Activated naive CD4-positive, alpha-beta T cell treated with anti-CD3 and anti-CD28 coated beads, Interleukin-2, amount 10 ng/mL, durations not matched to agents 7 days and 5 days (primary cell): ENCODE measurements at regions not wholly inside any gene's neighbourhood (a gene's known extent, or its start where the extent isn't known, plus 50 kb on each side); places are given as distances from the start of the nearest gene placed in this dataset.
"Not testable (repeated sequence)": the region's sequence is repeated elsewhere in the genome, so short reads cannot be mapped to it uniquely, and the experiment has no call there.

ENCODE experiments used
- CTCF ChIA-PET: fragments of 350-600 bp; sonication (Branson Sonifier 250); formaldehyde crosslinking; loops from one replicate; lab custom pipeline; 2021; ENCODE audit warnings: antibody characterized with exemption; lab: Charles Lee
- DNase-seq: peaks from one replicate; pipeline ENCODE4 v3.0.0-alpha.2; 2020
- H3K27ac Mint-ChIP-seq: one replicate; pipeline ENCODE4 v1.8.0; 2021; ENCODE audit warnings: mild to moderate bottlenecking, moderate library complexity, mixed read lengths
- H3K27me3 Mint-ChIP-seq: one replicate; pipeline ENCODE4 v1.8.0; 2021; ENCODE audit warnings: mild to moderate bottlenecking, mixed read lengths
- H3K36me3 Mint-ChIP-seq: one replicate; pipeline ENCODE4 v1.8.0; 2021; ENCODE audit warnings: mixed read lengths
- H3K4me1 Mint-ChIP-seq: one replicate; pipeline ENCODE4 v1.8.0; 2021; ENCODE audit warnings: mixed read lengths
- H3K4me3 Mint-ChIP-seq: one replicate; pipeline ENCODE4 v1.8.0; 2021; ENCODE audit warnings: mild to moderate bottlenecking, moderate library complexity, mixed read lengths
- H3K9me3 Mint-ChIP-seq: one replicate; pipeline ENCODE4 v1.8.0; 2021; ENCODE audit warnings: mixed read lengths

GRCh38 chr1:238777551-238777950, 608.8 kb upstream of the CHRM3 start:
- no peaks in the 10 kb centered on the region for H3K4me1 Mint-ChIP-seq
- no peak overlapping the region for H3K27ac Mint-ChIP-seq
- H3K4me3 Mint-ChIP-seq, result no peak overlapping the region
- CTCF ChIA-PET, result no interaction called here
- H3K36me3 Mint-ChIP-seq, result no peaks in the 10 kb centered on the region
- peaks cover 16% of the 10 kb centered on the region for H3K9me3 Mint-ChIP-seq
- no peaks in the 10 kb centered on the region for H3K27me3 Mint-ChIP-seq
- DNase-seq, result no peak

GRCh38 chr1:238776126-238776525, 610.2 kb upstream of the CHRM3 start:
- CTCF ChIA-PET, result no interaction called here
- Mint-ChIP-seq H3K4me1 (no peaks in the 10 kb centered on the region), H3K9me3 (peaks cover 14% of the 10 kb centered on the region), H3K4me3 (no peak overlapping the region), H3K27me3 (no peaks in the 10 kb centered on the region), H3K36me3 (no peaks in the 10 kb centered on the region), H3K27ac (no peak overlapping the region)
- DNase-seq, result no peak

GRCh38 chr1:238772322-238772721, 614.0 kb upstream of the CHRM3 start:
- H3K27me3 Mint-ChIP-seq, result no peaks in the 10 kb centered on the region
- DNase-seq, result no peak
- H3K27ac Mint-ChIP-seq, result no peak overlapping the region
- no peak overlapping the region for H3K4me3 Mint-ChIP-seq
- no peaks in the 10 kb centered on the region for H3K36me3 Mint-ChIP-seq
- CTCF ChIA-PET, result no interaction called here
- no peaks in the 10 kb centered on the region for H3K4me1 Mint-ChIP-seq
- H3K9me3 Mint-ChIP-seq, result peaks cover 3% of the 10 kb centered on the region

GRCh38 chr1:238767321-238767720, 619.0 kb upstream of the CHRM3 start:
- H3K4me3 Mint-ChIP-seq, result no peak overlapping the region

GRCh38 chr1:238764779-238765178, 621.6 kb upstream of the CHRM3 start:
- Mint-ChIP-seq H3K27me3 (no peaks in the 10 kb centered on the region), H3K36me3 (no peaks in the 10 kb centered on the region), H3K4me1 (no peaks in the 10 kb centered on the region), H3K4me3 (no peak overlapping the region), H3K27ac (no peak overlapping the region), H3K9me3 (peaks cover 38% of the 10 kb centered on the region)
- no peak for DNase-seq
- CTCF ChIA-PET, result no interaction called here

More at GRCh38 chr1:238767321-238767720, 619.0 kb upstream of the CHRM3 start:
- CTCF ChIA-PET, result no interaction called here
- Mint-ChIP-seq H3K27me3 (no peaks in the 10 kb centered on the region), H3K36me3 (no peaks in the 10 kb centered on the region), H3K4me1 (no peaks in the 10 kb centered on the region), H3K9me3 (peaks cover 28% of the 10 kb centered on the region), H3K27ac (no peak overlapping the region)
- no peak for DNase-seq

- Mint-ChIP-seq H3K27me3 (no peaks in the 10 kb centered on the region), H3K27ac (no peak overlapping the region), H3K4me1 (no peaks in the 10 kb centered on the region), H3K9me3 (peaks cover 18% of the 10 kb centered on the region), H3K4me3 (no peak overlapping the region), H3K36me3 (no peaks in the 10 kb centered on the region)
- CTCF ChIA-PET, result no interaction called here
- no peak for DNase-seq
Observed at GRCh38 chr1:238753252-238753651, 633.1 kb upstream of the CHRM3 start.

- H3K27me3 Mint-ChIP-seq, result no peaks in the 10 kb centered on the region
- DNase-seq, result no peak
- peaks cover 22% of the 10 kb centered on the region for H3K9me3 Mint-ChIP-seq
- H3K27ac Mint-ChIP-seq, result no peak overlapping the region
- no peaks in the 10 kb centered on the region for H3K4me1 Mint-ChIP-seq
- no peak overlapping the region for H3K4me3 Mint-ChIP-seq
- H3K36me3 Mint-ChIP-seq, result no peaks in the 10 kb centered on the region
- CTCF ChIA-PET, result no interaction called here
Observed at GRCh38 chr1:238752327-238752726, 634.0 kb upstream of the CHRM3 start.

- H3K9me3 Mint-ChIP-seq, result peaks cover 9% of the 10 kb centered on the region
- no peak overlapping the region for H3K4me3 Mint-ChIP-seq
- CTCF ChIA-PET, result interaction anchor here (1.3 kb wide), 1 partner anchor 10 kb away, joined by 3 read pairs; no protein-coding TSS in a partner anchor
- no peaks in the 10 kb centered on the region for H3K4me1 Mint-ChIP-seq
- H3K27me3 Mint-ChIP-seq, result no peaks in the 10 kb centered on the region
- DNase-seq, result no peak
- no peaks in the 10 kb centered on the region for H3K36me3 Mint-ChIP-seq
- no peak overlapping the region for H3K27ac Mint-ChIP-seq
Observed at GRCh38 chr1:238745069-238745468, 641.3 kb upstream of the CHRM3 start.

- no peaks in the 10 kb centered on the region for H3K36me3 Mint-ChIP-seq
- no peaks in the 10 kb centered on the region for H3K4me1 Mint-ChIP-seq
- no peak overlapping the region for H3K27ac Mint-ChIP-seq
- CTCF ChIA-PET, result no interaction called here
- peaks cover 5% of the 10 kb centered on the region for H3K9me3 Mint-ChIP-seq
- no peaks in the 10 kb centered on the region for H3K27me3 Mint-ChIP-seq
- DNase-seq, result no peak
- no peak overlapping the region for H3K4me3 Mint-ChIP-seq
Observed at GRCh38 chr1:238738892-238739291, 647.5 kb upstream of the CHRM3 start.

GRCh38 chr1:238727670-238728069, 658.7 kb upstream of the CHRM3 start:
- Mint-ChIP-seq H3K4me3 (no peak overlapping the region), H3K9me3 (peaks cover 3% of the 10 kb centered on the region), H3K4me1 (no peaks in the 10 kb centered on the region), H3K27me3 (no peaks in the 10 kb centered on the region), H3K27ac (peak overlapping the region; percentile 37), H3K36me3 (no peaks in the 10 kb centered on the region)
- CTCF ChIA-PET, result no interaction called here
- no peak for DNase-seq

GRCh38 chr1:238722812-238723211, 663.6 kb upstream of the CHRM3 start:
- H3K27ac Mint-ChIP-seq, result no peak overlapping the region
- H3K36me3 Mint-ChIP-seq, result no peaks in the 10 kb centered on the region
- CTCF ChIA-PET, result no interaction called here
- H3K9me3 Mint-ChIP-seq, result peaks cover 15% of the 10 kb centered on the region
- H3K4me1 Mint-ChIP-seq, result no peaks in the 10 kb centered on the region
- H3K4me3 Mint-ChIP-seq, result no peak overlapping the region
- H3K27me3 Mint-ChIP-seq, result no peaks in the 10 kb centered on the region
- DNase-seq, result no peak

GRCh38 chr1:238710697-238711096, 675.7 kb upstream of the CHRM3 start:
- no peaks in the 10 kb centered on the region for H3K4me1 Mint-ChIP-seq
- peaks cover 9% of the 10 kb centered on the region for H3K9me3 Mint-ChIP-seq
- CTCF ChIA-PET, result interaction anchor here (0.7 kb wide), 1 partner anchor 394 kb away, joined by 3 read pairs; no protein-coding TSS in a partner anchor
- no peak overlapping the region for H3K4me3 Mint-ChIP-seq
- H3K27ac Mint-ChIP-seq, result no peak overlapping the region
- no peaks in the 10 kb centered on the region for H3K36me3 Mint-ChIP-seq
- DNase-seq, result no peak
- H3K27me3 Mint-ChIP-seq, result no peaks in the 10 kb centered on the region

GRCh38 chr1:238701024-238701423, 685.3 kb upstream of the CHRM3 start:
- H3K27ac Mint-ChIP-seq, result no peak overlapping the region
- H3K4me1 Mint-ChIP-seq, result no peaks in the 10 kb centered on the region
- CTCF ChIA-PET, result no interaction called here
- peaks cover 10% of the 10 kb centered on the region for H3K9me3 Mint-ChIP-seq
- H3K36me3 Mint-ChIP-seq, result no peaks in the 10 kb centered on the region
- H3K27me3 Mint-ChIP-seq, result no peaks in the 10 kb centered on the region
- no peak for DNase-seq
- no peak overlapping the region for H3K4me3 Mint-ChIP-seq

GRCh38 chr1:238690415-238690814, 696.0 kb upstream of the CHRM3 start:
- Mint-ChIP-seq H3K36me3 (no peaks in the 10 kb centered on the region), H3K27ac (no peak overlapping the region), H3K27me3 (no peaks in the 10 kb centered on the region), H3K4me1 (no peaks in the 10 kb centered on the region), H3K9me3 (peaks cover 13% of the 10 kb centered on the region), H3K4me3 (no peak overlapping the region)
- CTCF ChIA-PET, result no interaction called here
- DNase-seq, result no peak

- H3K4me1 Mint-ChIP-seq, H3K27me3 Mint-ChIP-seq, DNase-seq, H3K4me3 Mint-ChIP-seq, H3K27ac Mint-ChIP-seq, H3K36me3 Mint-ChIP-seq: not testable (repeated sequence)
- H3K9me3 Mint-ChIP-seq, result peaks cover 31% of the 10 kb centered on the region
- CTCF ChIA-PET, result interaction anchor here (0.6 kb wide), 1 partner anchor 9 kb away, joined by 3 read pairs; no protein-coding TSS in a partner anchor
Observed at GRCh38 chr1:238684576-238684975, 701.8 kb upstream of the CHRM3 start.

- DNase-seq, result no peak
- Mint-ChIP-seq H3K4me3 (no peak overlapping the region), H3K4me1 (no peaks in the 10 kb centered on the region), H3K36me3 (no peaks in the 10 kb centered on the region), H3K27me3 (no peaks in the 10 kb centered on the region), H3K27ac (no peak overlapping the region), H3K9me3 (peaks cover 30% of the 10 kb centered on the region)
- CTCF ChIA-PET, result no interaction called here
Observed at GRCh38 chr1:238681451-238681850, 704.9 kb upstream of the CHRM3 start.
